ENCODE measurements at regions not wholly inside any gene's neighbourhood (a gene's known extent, or its start where the extent isn't known, plus 50 kb on each side); places are given as distances from the start of the nearest gene placed in this dataset.

- DNase-seq = no peak
Observed at GRCh38 chr1:29520571-29521437, 284.5 kb downstream of the PTPRU start.

DNA sequence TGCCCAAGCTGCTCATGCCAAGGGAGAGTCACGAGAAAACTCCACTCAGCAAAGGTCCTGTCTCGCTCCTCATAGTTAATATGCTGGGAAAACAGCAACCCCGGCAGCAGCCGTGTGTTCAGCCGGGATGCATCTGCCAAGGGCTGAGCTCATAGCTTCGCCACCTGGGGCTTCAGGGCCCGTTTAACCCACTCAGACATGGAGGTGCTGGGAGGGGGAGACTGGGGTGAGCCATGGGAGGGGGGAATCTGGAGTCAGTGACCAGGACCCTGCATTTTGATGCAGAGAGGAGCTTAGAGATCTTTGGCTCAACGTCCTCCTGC is 283.4 kb downstream of the PTPRU start:
- no peak for DNase-seq

GRCh38 chr1:29519108-29519787 is 282.9 kb downstream of the PTPRU start:
- no peak for DNase-seq

- DNase-seq = no peak
Observed at GRCh38 chr1:29518183-29518835, 282.0 kb downstream of the PTPRU start.

DNA sequence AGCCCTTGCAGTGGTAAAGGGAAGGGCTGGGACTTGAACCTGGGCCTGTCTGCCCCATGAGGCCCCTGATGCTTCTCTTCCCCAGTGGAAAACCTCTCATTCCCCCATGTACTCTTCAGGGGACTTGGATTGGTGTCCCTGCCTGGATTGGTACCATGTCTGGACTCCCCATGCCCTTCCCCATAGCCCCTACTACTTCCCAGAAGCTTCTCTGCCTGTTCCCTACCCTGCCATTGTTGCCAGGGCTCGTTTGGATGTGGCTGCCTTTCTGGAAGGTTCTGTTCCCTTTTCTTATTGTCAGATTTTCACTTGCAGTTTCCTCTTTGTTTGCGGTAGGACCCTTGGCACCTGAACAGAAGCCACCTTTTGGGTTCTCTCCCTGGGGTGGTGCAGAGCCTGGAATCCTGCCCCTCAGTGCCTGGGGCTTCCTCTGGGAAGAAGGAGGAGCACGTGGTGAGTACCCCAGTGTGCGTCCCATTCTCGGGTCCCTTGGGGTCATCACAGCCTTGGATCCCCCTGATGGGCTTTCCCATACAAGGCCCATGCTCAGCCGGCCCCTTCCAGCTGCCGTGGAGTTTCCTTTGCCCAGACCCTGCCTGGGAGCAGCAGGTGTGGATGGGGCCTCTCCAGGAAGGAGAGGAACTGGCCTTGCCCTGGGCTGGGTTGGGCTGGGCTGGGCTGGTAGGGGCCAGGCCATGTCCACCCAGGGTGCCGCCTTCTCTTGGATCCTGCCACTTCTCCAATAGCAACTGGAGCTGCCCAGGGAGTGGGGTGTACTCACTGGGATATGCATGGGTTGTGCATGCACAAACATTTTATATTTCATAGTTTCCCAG is 281.1 kb downstream of the PTPRU start:
- DNase-seq = no peak

- no peak for DNase-seq
Observed at GRCh38 chr1:29516063-29516820, 279.9 kb downstream of the PTPRU start.

DNA sequence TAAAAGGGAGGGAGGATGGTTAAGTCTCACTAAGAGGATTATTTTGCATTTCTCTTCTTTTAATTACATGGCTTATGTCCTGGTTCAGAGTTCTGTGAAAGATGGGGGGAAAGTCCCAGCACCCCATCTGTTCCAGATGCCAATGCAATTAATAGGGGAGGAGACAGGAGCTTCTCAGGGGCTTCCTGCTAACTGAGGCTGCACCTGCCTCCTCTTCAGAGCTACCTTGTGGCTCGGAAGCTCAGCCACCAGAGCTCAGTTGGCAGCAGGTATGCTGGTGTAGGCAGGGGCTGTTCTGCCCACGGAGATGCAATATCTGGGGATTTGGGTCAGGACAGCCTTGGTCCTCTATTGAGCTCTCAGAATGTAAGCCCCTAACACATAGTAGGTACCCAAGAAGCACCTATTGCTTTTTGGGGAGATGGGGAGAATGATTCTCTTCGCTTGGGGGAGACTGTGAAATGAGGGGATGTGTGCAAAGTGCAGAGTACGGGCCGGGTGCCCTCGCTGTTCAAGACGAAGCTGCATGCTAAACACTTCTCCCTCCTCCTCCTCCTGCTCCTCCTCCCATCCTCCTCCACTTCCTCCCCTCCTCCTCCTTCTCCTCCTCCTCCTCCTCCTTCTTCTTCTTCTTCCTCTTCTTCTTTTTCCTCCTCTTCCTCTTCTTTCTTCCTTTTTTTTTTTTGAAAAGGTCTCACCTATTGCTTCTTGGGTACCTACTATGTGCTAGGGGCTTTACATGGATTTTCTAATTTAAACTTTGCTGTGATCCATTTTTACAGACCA is 279.0 kb downstream of the PTPRU start:
- no peak for DNase-seq

DNA sequence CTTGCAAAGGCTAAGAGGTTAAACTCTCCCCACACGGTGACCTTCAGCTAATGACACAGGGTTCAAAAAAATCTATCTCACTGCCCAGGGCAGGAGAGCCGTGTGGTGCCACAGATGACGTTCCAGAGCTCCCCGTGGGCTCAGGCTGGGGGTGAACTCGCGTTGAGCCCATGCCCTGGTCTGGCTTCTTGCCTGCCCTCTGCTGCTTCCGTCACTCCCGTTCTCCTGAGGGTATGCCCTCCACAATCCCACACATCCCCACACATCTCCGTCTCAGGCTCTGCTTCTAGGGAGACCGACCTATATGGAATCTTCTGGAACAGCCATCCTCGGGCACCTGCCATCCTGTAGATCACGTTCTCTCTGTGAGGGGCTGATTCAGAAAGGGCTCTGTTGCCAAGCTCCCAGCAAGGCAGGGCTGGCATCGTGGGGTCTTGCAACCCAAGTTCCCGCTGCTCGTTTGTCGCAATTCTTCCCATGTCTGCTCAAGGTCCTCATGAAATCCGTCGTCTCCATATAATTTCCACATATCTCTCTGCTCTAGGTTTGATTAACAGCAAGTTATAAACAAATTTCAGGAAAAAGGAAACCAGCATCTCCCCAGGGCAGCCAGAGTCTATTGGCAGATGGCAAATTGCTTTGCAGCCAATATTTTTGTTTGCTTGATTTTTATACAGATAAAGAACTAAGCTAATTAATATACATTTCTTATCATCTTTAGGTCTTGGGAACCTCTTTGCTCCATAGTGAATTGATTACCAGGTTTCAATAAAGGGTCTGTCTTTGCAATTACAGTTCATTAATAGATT is 278.2 kb downstream of the PTPRU start:
- no peak for DNase-seq

GRCh38 chr1:29513357-29513756 is 277.0 kb downstream of the PTPRU start:
- peak; percentile 52 for DNase-seq

DNA sequence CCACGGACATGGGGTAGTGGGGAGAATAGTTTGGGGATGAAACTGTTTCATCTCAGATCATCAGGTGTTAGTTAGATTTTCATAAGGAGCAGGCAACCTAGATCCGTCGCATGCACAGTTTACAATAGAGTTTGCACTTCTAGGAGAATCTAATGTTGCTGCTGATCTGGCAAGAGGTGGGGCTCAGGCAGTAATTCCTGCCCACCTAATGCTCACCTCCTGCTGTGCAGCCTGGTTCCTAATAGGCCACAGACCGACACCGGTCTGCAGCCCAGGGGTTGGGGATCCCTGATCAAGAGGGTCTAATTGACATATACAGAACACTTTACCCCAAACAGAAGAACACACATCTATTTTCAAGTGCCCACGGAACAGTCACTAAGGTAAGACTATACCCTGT is 275.1 kb downstream of the PTPRU start:
- DNase-seq = no peak

- no peak for DNase-seq
Observed at GRCh38 chr1:29508458-29509107, 272.3 kb downstream of the PTPRU start.

GRCh38 chr1:29506678-29507225 is 270.4 kb downstream of the PTPRU start:
- no peak for DNase-seq

GRCh38 chr1:29505532-29506220 is 269.4 kb downstream of the PTPRU start:
- no peak for DNase-seq

GRCh38 chr1:29504709-29505410 is 268.5 kb downstream of the PTPRU start:
- DNase-seq = no peak

DNA sequence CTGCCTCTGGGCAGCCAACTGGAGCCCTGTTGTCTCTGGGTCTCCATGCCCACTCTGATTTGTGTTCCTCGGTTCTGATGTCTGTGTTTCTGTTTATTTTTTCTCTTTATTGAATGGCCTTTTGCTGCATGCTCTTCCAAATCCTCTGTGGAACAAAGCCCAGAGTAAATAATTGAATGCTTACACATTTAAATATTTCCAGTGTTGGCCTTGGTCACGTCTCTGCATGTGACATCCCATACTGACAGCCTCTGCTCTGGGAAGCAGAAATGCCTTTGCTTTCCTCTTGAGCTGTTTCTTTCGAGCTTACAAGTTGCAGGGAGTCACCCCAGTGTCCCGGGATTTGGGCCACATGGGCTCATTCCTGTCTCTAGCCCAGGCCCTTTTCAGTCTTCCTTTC is 267.9 kb downstream of the PTPRU start:
- DNase-seq = no peak

DNA sequence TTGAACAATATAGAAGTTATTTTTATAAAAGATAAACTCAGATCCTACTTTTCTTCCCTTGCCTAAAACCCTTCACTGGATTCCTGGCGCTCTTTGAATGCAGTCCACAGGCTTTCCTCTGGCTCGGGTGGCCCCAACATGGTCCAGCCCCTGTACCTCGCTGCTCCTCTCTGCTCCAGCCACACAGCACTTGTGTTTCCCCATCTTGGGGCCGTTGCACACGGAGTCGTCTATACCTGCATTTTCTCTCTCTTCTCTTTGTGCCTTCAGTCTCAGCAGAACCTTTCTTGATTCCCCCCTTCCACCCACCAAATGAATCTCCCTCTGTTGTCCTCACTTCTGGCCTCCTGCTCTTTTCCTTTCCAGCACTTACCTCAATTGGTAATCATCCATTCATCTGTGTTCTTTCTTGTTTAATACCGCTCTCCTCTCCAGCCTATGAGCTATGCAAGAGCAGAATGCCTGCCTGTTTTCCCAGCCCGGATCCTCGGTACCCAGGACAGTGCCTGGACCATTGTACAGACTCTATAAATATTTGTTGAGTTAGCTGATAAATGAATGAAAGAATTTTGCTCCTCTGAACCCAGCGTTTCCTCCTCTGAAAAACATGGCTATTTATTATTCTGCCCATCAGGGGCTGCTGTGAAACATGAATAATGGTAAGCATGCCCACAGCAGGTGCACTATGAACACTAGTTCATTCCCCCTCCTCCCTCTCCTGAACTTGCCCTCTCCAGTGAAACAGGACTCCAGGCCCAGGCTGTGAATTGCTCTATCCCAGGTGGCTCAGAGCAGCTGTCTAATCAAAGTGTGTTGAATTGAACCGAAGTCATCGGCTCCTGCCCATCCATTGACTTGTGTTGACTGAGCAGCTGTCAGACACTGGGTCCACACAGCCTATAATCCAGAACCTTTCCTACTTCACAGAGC is 266.9 kb downstream of the PTPRU start:
- DNase-seq = no peak

GRCh38 chr1:29502225-29502910 is 266.0 kb downstream of the PTPRU start:
- no peak for DNase-seq
